GM21381 (cell line): ENCODE measurements at regions not wholly inside any gene's neighbourhood (a gene's known extent, or its start where the extent isn't known, plus 50 kb on each side); places are given as distances from the start of the nearest gene placed in this dataset.

Source experiments
- ATAC-seq: cut with Tn5 transposase; IDR thresholded peaks from one replicate; pipeline ENCODE4 v1.9.1; 2021; ENCODE audit warnings: mild to moderate bottlenecking, moderate library complexity; ENCODE audit not compliant: unreplicated experiment

- ATAC-seq: no peak
These were observed 1329.5 kb upstream of the ZEB2 start for GRCh38 chr2:145849466-145849865.

GRCh38 chr2:145846982-145847381 is 1327.1 kb upstream of the ZEB2 start:
- no peak for ATAC-seq

GRCh38 chr2:145845923-145846322 is 1326.0 kb upstream of the ZEB2 start:
- no peak for ATAC-seq

GRCh38 chr2:145845207-145845894 is 1325.4 kb upstream of the ZEB2 start:
- no peak for ATAC-seq

DNA sequence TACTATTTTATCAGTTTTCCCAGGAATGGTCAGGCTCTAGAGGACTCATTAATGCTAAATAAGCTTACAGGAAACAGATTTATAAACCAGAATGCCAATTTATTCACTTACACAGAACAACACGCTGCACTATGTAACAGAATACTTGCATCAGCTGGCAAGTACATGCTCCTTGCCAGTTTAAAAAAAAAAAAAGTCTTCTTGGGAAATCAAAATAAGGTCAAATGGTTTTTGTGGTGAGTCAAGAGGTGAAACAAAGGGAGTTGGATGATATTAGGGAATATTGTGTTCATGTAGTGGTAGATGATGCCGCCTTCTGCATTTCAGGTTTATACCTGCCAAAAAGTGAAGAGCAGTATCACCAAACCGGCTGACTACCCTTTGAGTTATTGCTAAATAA is 1322.1 kb upstream of the ZEB2 start:
- no peak for ATAC-seq

GRCh38 chr2:145836986-145837385 is 1317.1 kb upstream of the ZEB2 start:
- no peak for ATAC-seq

DNA sequence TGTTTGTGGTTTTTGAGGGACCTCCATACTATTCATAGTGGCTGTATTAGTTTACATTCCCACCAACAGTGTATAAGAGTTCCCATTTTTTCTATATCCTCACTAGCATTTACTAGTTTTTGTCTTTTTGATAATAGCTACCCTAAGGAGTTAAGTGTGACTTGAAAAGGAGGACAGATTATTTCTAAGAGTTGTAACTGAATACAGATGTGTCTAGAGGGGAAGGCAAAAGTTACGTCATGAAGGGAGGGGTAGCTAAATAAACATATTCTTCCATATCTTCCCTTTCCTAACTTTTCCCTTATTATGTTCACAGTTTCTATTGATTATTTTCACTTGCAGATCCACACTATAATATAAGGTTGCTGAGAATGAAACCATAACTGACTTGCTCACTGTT is 1315.7 kb upstream of the ZEB2 start:
- no peak for ATAC-seq

DNA sequence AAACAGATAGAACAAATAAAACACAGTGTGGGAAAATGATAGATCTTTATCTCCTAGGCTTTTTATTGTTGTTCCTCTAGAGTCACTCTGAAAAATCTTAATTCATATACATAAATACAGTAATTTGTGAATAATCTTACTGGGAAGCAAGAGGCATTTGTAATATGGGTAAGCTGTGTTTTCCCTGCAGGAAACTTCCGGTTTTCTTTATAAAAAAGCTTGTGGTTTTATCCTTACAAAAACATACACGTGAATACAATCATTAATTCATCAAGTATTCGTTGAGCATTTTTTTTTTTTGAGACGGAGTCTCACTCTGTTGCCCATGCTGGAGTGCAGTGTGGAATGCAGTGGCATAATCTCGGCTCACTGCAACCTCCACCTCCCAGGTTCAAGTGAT is 1312.8 kb upstream of the ZEB2 start:
- ATAC-seq: no peak

GRCh38 chr2:145829931-145830330 is 1310.0 kb upstream of the ZEB2 start:
- ATAC-seq: no peak

GRCh38 chr2:145827235-145827634 is 1307.3 kb upstream of the ZEB2 start:
- no peak for ATAC-seq

- no peak for ATAC-seq
These were observed 1304.5 kb upstream of the ZEB2 start for GRCh38 chr2:145824384-145824783.

- ATAC-seq: no peak
These were observed 1303.1 kb upstream of the ZEB2 start for GRCh38 chr2:145822892-145823534.

DNA sequence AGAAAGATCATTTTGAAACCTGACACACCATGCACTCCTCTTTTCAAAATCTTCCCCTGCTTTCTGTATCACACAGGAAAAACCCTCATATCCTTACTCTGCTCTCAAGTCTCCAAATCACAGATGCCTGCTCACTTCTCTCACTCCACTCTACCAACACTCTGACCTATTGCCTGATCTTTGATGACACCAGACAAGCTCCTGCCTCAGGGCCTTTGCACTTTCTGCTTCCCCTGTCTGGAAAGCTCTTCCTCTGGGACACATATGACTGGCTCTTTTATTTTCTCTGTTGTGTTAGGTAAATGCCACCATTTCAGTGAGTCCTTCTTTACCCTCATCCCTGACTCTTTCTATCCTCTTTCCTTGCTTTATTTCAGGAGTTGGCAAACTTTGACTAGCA is 1300.7 kb upstream of the ZEB2 start:
- no peak for ATAC-seq

DNA sequence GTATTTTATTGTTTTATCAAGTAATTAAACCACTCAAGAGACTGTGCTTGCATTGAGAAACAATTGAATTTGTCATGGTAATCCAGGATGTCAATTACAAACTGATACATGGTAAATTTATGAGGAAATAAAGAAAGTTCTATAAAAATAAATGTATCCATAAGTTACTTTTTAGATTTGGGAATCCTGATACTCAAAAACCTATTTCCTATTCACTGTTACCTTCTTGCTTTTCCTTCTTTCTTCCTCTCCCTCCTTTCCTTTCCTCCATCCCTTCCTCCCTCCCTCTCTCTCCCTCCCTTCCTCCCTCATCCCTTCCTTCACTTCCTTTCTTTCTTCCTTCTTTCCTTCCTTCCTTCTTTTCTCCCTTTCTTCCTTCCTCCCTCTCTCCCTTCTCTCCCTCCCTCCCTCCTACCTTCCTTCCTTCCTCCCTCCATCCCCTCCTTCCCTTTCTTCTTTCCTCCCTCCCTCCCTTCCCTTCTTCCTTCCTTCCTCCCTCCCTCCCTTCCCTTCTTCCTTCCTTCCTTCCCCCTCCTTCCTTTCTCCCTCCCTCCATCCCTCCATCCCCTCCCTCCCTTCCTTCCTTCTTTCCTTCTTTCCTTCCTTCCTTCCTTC is 1299.1 kb upstream of the ZEB2 start:
- no peak for ATAC-seq

DNA sequence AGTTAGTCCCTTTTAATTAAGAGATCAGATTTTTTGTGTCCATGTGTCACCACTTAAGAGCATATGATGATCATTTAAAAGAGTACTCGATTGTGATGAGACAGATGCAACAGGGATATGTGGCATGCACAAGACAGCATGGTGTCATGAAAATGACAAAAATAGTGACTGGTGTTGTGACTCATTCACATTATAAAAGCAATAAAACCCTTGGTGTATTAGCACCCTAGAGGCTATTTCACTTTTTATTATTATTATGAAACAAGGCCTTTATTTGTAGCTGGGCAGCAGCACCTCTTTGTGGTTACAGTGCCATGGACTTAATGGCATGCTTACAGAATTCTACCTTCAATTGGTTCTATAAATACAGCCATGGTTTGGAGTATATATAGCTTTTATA is 1296.0 kb upstream of the ZEB2 start:
- ATAC-seq: no peak

DNA sequence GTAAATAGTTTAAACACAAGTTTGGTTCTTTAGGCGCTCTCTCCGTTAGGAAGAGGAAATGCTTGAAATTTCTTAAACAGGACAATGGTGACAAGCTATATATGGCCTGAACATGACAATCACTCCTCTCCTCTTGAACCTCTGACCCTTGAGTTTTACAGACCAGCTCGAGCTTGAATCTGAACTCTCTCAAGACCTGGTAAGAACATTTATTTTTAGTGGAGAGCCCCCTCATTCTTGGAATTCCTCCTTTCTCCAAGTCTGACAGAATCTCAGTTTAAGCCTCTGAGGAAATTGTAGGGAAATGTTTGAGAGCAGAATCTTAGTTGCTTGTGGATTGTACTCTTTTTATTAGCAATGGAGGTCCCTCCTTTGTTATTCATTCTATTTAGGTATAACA is 1293.6 kb upstream of the ZEB2 start:
- no peak for ATAC-seq

DNA sequence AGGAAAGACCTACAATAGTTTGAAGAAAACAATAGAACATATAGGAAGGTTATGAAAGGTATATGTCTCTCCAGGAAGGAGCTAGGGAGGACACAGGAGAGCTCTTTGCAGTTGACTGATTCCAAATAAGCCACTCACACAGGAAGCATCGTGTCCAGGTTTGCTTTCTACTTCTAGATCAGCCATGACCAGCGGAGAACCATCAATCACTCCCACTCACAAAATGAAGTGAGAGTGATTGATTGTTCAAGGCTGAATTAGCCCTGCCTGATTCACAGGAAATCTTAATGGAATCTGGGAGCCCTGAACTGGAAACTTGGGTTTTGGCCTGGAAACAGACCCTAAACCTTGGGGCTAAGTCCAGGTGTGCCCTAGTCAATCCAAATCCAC is 1292.2 kb upstream of the ZEB2 start:
- no peak for ATAC-seq

- no peak for ATAC-seq
These were observed 1291.6 kb upstream of the ZEB2 start for GRCh38 chr2:145811276-145812164.

- no peak for ATAC-seq
These were observed 1288.0 kb upstream of the ZEB2 start for GRCh38 chr2:145807968-145808367.

DNA sequence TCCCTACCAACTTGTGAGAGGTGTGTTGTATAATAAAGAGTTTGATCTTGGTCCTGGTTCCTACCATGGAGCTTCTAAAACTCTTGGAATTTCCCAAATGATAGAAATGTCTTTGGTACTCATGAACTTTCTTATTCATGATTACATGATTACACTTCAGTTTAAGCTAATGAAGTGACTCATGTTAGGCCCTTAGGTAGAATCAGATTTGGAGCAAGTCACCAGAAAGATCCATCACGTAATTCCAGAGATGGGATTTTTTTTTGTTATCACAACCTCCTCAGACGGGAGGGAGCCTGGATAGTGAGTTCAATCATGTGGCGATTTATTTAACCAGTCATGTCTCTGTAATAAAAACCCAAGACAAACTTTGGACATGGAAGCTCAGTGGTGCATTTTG is 1287.6 kb upstream of the ZEB2 start:
- no peak for ATAC-seq

GRCh38 chr2:145806546-145806945 is 1286.6 kb upstream of the ZEB2 start:
- no peak for ATAC-seq
